ENCODE measurements at regions not wholly inside any gene's neighbourhood (a gene's known extent, or its start where the extent isn't known, plus 50 kb on each side); places are given as distances from the start of the nearest gene placed in this dataset.

GRCh38 chr16:79535130-79535529 is 65.4 kb downstream of the MAF start:
- TF ChIP-seq, protein P1, sequence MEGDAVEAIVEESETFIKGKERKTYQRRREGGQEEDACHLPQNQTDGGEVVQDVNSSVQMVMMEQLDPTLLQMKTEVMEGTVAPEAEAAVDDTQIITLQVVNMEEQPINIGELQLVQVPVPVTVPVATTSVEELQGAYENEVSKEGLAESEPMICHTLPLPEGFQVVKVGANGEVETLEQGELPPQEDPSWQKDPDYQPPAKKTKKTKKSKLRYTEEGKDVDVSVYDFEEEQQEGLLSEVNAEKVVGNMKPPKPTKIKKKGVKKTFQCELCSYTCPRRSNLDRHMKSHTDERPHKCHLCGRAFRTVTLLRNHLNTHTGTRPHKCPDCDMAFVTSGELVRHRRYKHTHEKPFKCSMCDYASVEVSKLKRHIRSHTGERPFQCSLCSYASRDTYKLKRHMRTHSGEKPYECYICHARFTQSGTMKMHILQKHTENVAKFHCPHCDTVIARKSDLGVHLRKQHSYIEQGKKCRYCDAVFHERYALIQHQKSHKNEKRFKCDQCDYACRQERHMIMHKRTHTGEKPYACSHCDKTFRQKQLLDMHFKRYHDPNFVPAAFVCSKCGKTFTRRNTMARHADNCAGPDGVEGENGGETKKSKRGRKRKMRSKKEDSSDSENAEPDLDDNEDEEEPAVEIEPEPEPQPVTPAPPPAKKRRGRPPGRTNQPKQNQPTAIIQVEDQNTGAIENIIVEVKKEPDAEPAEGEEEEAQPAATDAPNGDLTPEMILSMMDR (IDR thresholded peaks at IDR 0.05): no peak
- TF ChIP-seq REST (IDR thresholded peaks at IDR 0.05; ENCODE audit: insufficient read depth in 1 of 2, low read depth in 2 of 2, low read length in 1 of 2): no peak
- no peak for TF ChIP-seq TCF7L2 (IDR thresholded peaks at IDR 0.05; ENCODE audit: low read depth, low read length)
- no peak for TF ChIP-seq SIN3A (IDR thresholded peaks at IDR 0.05; ENCODE audit: borderline replicate concordance, insufficient read depth, low read depth, low read length)
